Caki2 (cell line): ENCODE measurements at regions not wholly inside any gene's neighbourhood (a gene's known extent, or its start where the extent isn't known, plus 50 kb on each side); places are given as distances from the start of the nearest gene placed in this dataset.

ENCODE experiments used
- DNase-seq: peaks from one replicate; pipeline ENCODE4 v3.0.0-alpha.2; 2015; ENCODE audit warnings: low read depth
- in situ Hi-C: cut with HindIII; loops from 2 replicates; pipeline ENCODE4 v1.10.0; 2016; ENCODE audit warnings: low sequenced_read_pairs, low pct_unique_long_range_greater_than_20kb, mixed read lengths

DNA sequence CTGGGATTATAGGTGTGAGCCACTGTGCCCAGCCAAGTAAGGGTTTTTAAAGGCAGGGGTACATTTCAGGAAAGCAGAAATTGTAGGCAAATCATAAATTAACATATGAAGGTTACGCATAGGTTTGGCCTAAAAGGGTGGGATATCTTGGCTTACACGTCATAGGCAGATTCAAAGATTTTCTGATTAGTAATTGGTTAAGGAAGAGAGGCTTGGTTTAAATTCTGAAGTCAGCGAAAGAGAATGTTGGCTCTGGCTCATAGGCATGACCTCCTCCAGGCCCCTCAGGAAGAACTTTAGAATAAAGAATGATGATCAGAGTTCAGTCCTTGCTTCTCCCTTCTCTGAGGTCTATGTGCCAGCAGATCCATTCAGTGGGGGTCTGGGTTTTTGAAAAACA is 124.8 kb upstream of the RBBP6 start:
- DNase-seq, result no peak
- in situ Hi-C loops, result no loop called here

DNA sequence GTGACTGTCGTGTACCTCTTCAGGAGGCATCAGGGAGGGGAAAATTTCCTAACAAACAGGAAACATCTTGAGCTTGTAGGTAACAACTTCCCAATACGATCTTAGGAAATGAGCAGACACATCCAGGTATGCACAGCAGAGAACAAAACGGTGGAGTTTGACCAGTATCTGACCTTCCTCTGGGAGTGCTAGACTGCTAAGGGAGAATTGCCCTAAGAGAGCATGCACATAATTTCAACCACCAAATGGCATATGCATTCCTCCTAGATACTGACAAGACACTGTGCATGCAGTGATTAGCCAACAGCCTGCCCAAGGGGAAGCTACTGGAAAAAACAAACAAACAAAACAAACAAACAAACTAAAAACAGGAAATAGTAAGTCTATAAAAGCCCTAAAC is 120.6 kb upstream of the RBBP6 start:
- in situ Hi-C loops, result no loop called here
- no peak for DNase-seq

DNA sequence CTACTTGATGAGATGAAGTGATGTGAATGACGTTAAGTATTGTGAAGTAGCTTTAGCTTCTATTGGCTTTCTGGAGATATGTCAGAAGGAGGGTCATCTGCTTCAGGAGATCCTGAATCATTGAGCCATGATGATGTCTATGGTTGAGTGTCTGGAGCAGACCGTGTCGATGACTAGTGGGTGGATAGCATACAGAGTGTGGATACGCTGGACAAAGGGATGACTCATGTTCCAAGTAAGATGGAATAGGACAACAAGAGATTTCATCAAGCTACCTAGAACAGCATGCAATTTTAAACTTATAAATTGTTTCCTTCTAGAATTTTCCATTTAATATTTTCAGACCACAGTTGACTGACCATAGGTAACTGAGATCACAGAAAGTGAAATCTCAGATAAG is 116.1 kb upstream of the RBBP6 start:
- peak; percentile 29 for DNase-seq
- in situ Hi-C loops, result no loop called here

DNA sequence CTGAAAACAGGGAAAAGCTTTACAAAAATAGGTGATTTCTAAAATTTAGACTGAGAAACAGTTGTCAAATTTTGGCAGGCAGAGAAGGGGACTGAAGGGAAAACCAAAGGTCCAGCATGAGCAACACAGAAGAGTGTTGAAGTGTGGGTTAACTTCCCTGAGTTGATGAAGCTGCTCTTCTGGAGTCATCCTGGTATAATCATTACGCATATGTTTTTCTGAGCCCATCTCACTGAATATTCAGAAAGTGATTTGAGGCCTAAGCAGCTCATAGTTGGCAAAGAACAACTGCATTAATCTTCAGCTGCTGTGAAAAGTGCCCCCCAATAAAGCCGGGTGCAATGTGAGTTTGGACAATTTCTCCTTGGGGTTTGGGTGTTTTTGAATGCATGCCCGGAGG is 115.0 kb upstream of the RBBP6 start:
- in situ Hi-C loops, result no loop called here
- DNase-seq, result no peak

- no peak for DNase-seq
- in situ Hi-C loops, result no loop called here
Observed at GRCh38 chr16:24427840-24428239, 111.5 kb upstream of the RBBP6 start.

DNA sequence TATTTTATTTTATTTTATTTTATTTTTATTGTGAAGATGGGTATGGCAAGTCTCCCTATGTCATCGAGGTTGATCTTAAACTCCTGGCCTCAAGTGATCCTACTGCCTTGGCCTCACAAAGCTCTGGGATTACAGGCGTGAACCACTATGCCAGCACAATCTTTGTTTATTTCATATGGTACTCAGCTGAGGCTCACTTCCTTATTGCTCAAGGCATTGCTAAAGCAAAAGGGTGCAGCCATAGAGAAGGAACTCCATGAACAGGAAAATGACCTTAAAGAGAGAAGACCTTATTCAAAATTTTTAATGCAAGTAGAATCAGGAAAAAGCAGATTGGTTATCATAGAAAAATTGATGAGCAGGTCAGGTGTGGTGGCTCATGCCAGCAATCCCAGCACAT is 110.6 kb upstream of the RBBP6 start:
- in situ Hi-C loops, result no loop called here

DNA sequence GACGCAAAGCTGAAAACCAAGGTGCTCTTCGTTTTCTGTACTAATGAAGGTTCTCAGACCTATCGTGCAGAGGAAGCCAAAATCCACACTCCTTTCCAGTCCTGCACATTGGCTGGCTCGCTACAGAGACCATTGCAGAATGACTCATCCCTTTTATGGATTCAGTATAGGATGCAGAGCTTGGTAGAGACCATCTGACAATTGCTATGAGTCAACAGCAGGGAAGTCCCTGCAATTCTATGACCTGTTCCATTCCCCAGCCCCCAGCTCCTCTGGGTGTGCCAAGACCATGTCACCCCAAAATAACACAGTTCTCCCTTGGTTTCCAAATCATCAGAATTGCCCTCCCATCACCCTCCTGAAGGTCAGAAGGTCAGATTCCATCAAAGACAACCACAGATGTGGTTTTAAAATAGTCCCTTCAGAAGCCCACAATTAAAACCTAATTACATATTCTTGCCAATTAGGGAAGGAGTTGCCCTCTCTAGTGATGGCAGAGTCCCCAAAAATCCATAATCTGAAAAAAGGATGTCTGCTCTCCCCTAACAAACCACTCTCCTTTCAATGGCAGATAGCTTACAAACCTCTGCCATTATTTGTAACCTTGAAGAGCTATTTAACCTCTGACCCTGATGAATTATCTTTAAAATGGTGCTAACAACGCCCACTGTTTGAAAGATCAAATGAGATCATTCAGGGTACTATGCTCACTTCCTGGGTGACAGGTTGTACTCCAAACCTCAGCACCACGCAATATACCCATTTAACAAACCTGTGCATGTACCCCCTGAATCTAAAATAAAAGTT is 108.2 kb upstream of the RBBP6 start:
- in situ Hi-C loops, result no loop called here

More for the DNA sequence above, 110.6 kb upstream of the RBBP6 start:
- no peak for DNase-seq

DNA sequence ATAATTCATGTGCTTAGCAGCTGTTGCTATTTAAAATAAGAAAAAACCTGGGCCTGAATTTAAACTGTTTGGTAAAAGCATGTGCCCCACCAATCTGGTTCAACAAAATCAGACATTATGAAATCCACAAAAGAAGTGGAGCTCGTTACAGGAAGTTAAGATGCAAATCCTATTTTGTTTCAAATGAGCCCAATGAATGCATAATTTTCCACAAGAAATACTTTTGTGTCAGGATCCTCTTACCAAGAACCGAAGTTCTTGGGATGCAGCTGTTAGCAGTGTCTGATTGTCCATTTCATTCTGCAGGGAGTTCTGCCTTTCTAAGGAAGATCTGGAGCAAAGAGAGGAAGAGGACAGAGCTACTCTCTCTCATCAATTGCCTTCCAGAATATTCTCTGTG is 105.7 kb upstream of the RBBP6 start:
- in situ Hi-C loops, result no loop called here
- no peak for DNase-seq

More for the DNA sequence above, 108.2 kb upstream of the RBBP6 start:
- peak; percentile 77 for DNase-seq

DNA sequence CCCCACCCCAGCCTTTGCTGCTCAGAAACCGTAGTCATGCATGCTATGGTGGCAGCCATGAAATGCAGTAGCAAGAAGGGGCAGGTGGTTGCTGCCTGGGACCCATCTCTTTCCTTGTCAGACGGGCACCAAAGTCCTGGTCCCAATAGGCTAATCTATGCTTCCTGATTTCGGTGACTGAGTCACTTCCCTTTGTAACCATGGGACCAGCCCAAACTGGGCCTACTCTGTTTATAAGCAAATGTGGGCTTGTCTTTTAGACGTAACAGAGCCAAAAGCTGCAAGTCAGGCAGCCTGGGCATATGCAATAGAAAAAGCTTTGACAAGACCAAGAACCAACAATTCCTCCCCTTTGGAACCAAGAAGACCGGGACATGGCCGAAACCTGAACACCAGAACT is 99.1 kb upstream of the RBBP6 start:
- in situ Hi-C loops, result no loop called here
- no peak for DNase-seq

GRCh38 chr16:24442631-24443030 is 96.7 kb upstream of the RBBP6 start:
- in situ Hi-C loops, result no loop called here
- DNase-seq, result no peak

GRCh38 chr16:24445216-24445615 is 94.2 kb upstream of the RBBP6 start:
- DNase-seq, result no peak
- in situ Hi-C loops, result no loop called here

- no peak for DNase-seq
- in situ Hi-C loops, result no loop called here
Observed at GRCh38 chr16:24446189-24446588, 93.2 kb upstream of the RBBP6 start.

- in situ Hi-C loops, result no loop called here
- DNase-seq, result no peak
Observed at GRCh38 chr16:24452724-24453123, 86.6 kb upstream of the RBBP6 start.

DNA sequence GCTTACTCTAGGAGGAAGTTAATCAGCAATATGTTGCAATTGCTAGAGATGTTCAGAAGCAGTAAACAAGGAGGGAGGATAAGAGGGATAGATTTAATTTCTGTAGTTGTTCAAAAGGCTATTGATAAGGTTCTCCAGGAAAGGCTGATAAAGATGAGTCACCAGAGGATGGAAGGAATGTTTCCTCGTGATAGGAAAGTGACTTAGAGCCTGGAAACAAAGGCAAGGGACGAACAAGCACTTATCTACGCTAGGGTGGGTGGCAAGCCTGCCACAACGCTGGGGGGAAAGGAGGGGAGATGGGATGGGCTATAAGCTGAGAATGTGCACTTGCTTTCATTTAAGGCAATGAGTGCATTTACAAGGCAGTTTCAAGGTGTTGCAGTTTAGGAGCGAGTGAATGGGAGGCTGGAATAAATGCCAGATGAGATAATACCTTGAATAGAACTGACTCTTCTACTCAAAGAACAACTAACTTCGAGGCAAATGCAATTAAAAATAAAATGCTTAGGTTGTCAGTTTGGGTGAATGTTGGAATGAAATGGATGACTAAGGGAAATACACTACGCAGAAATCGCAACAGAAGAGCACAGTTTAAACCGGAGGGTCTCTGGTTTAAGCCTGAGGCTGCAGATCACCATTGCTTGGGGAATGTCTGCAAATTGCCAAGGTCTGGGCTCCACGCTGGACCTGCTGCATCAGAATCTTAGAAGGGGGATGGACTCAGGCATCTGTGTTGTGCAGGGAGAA is 76.0 kb upstream of the RBBP6 start:
- DNase-seq, result no peak
- in situ Hi-C loops, result no loop called here

GRCh38 chr16:24471561-24472350 is 67.6 kb upstream of the RBBP6 start:
- DNase-seq, result no peak
- in situ Hi-C loops, result no loop called here

DNA sequence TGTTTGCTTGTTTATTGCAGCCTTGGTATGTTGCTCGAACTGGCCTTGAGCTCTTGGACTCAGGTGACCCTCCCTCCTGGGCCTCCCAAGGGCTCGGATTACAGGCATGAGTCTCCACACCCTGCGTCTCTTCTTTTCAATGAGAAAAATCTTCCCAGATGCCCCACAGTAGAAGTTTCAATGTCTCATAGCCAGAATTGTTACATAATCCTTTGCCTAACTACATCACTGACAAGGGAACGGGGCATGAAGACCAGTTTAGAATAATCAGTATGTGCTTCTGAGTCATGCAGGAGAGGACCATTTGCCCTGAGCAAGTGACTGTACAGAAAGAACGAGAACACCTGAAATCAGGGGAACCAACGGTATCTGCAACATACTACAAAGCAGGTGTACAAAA is 61.9 kb upstream of the RBBP6 start:
- no peak for DNase-seq
- in situ Hi-C loops, result no loop called here

DNA sequence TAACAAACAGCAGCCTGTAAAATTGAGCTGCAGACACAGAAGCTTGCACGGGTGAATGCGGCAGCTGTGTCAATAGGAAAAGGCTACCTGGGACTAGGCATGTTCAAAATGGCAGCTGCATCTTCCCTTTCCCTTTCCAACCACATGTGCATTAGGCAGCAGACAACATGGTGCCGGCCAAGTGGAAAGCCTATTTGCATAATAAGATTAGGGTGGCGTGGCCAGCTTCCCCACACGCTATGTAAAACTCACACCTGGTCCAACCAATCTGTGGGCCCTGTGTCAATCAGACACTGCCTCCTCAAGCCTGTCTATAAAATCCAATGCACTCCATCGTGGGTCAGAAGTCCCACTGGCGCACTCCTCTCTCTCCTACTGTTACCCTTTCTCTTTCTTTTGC is 61.0 kb upstream of the RBBP6 start:
- no peak for DNase-seq
- in situ Hi-C loops, result no loop called here

DNA sequence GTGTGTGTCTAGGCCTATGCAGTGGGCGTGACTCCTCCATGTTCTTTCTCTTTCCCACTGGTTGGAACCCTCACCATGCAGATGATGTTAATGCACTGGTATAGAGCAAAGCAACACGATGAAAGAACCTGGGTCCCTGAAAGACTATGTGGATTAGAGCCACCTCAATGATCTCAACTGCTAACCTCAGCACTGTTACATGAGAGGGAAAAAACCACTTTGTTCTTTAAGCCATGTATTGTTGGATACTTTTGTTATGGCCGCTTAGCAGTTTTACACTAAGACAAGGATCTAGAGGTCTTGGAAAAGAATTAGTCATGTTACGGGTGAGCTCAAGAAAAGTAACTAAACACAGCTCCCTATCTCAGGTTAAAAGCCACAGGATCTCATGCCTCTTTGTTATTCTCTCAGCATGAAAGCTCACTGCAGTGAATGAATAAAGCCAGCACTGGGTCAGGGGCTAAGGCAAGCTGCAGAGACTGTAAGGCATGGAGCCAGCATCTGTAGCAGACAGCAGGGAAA is 56.6 kb upstream of the RBBP6 start:
- in situ Hi-C loops, result no loop called here
- no peak for DNase-seq

GRCh38 chr16:24488045-24488444 is 51.3 kb upstream of the RBBP6 start:
- in situ Hi-C loops, result no loop called here

More at GRCh38 chr16:24488045-24488444, 51.3 kb upstream of the RBBP6 start:
- no peak for DNase-seq
